ENCODE measurements at regions not wholly inside any gene's neighbourhood (a gene's known extent, or its start where the extent isn't known, plus 50 kb on each side); places are given as distances from the start of the nearest gene placed in this dataset.

GRCh38 chr10:21246178-21246577 is 279.3 kb downstream of the SKIDA1 start:
- no peaks in the 10 kb centered on the region for H3K27me3 ChIP-seq
- intact Hi-C loops (cut with DNase I; ENCODE audit: low total_unique reads) = no loop called here
- H3K4me1 ChIP-seq = no peaks in the 10 kb centered on the region
- H3K4me3 ChIP-seq = no peak overlapping the region
- no peak overlapping the region for H3K27ac ChIP-seq
- no peak for TF ChIP-seq POLR2A (IDR thresholded peaks at IDR 0.05)
- TF ChIP-seq CTCF (IDR thresholded peaks at IDR 0.05) = no peak
- no peak for TF ChIP-seq POLR2AphosphoS5 (IDR thresholded peaks at IDR 0.05)
- no peaks in the 10 kb centered on the region for H3K9me3 ChIP-seq
- DNase-seq (ENCODE audit: low spot score in 2 of 2) = no peak
- H3K36me3 ChIP-seq = no peaks in the 10 kb centered on the region

GRCh38 chr10:21243748-21244257 is 281.7 kb downstream of the SKIDA1 start:
- no peak overlapping the region for H3K4me3 ChIP-seq
- H3K27ac ChIP-seq = no peak overlapping the region
- no peaks in the 10 kb centered on the region for H3K27me3 ChIP-seq
- TF ChIP-seq POLR2AphosphoS5 (IDR thresholded peaks at IDR 0.05) (no peak), CTCF (IDR thresholded peaks at IDR 0.05) (no peak), POLR2A (IDR thresholded peaks at IDR 0.05) (no peak)
- H3K9me3 ChIP-seq = no peaks in the 10 kb centered on the region
- intact Hi-C loops (cut with DNase I; ENCODE audit: low total_unique reads) = no loop called here
- DNase-seq (ENCODE audit: low spot score in 2 of 2) = no peak
- H3K4me1 ChIP-seq = no peaks in the 10 kb centered on the region
- no peaks in the 10 kb centered on the region for H3K36me3 ChIP-seq

- no peak overlapping the region for H3K4me3 ChIP-seq
- H3K27me3 ChIP-seq = no peaks in the 10 kb centered on the region
- TF ChIP-seq POLR2AphosphoS5 (IDR thresholded peaks at IDR 0.05) = no peak
- TF ChIP-seq CTCF (IDR thresholded peaks at IDR 0.05) = no peak
- TF ChIP-seq POLR2A (IDR thresholded peaks at IDR 0.05) = no peak
- no peak for DNase-seq (ENCODE audit: low spot score in 2 of 2)
- H3K27ac ChIP-seq = no peak overlapping the region
- no peaks in the 10 kb centered on the region for H3K9me3 ChIP-seq
- H3K4me1 ChIP-seq = no peaks in the 10 kb centered on the region
- intact Hi-C loops (cut with DNase I; ENCODE audit: low total_unique reads) = no loop called here
- no peaks in the 10 kb centered on the region for H3K36me3 ChIP-seq
Observed at GRCh38 chr10:21242915-21243314, 282.6 kb downstream of the SKIDA1 start.

GRCh38 chr10:21238717-21239116 is 286.8 kb downstream of the SKIDA1 start:
- H3K4me3 ChIP-seq = no peak overlapping the region
- DNase-seq (ENCODE audit: low spot score in 2 of 2) = no peak
- no peak for TF ChIP-seq POLR2AphosphoS5 (IDR thresholded peaks at IDR 0.05)
- TF ChIP-seq POLR2A (IDR thresholded peaks at IDR 0.05) = no peak
- TF ChIP-seq CTCF (IDR thresholded peaks at IDR 0.05) = no peak
- H3K36me3 ChIP-seq = no peaks in the 10 kb centered on the region
- no peaks in the 10 kb centered on the region for H3K27me3 ChIP-seq
- H3K4me1 ChIP-seq = no peaks in the 10 kb centered on the region
- intact Hi-C loops (cut with DNase I; ENCODE audit: low total_unique reads) = no loop called here
- H3K27ac ChIP-seq = no peak overlapping the region
- H3K9me3 ChIP-seq = no peaks in the 10 kb centered on the region

GRCh38 chr10:21238044-21238443 is 287.4 kb downstream of the SKIDA1 start:
- Histone ChIP-seq H3K4me1 (no peaks in the 10 kb centered on the region), H3K4me3 (no peak overlapping the region), H3K9me3 (no peaks in the 10 kb centered on the region), H3K27me3 (no peaks in the 10 kb centered on the region), H3K36me3 (no peaks in the 10 kb centered on the region), H3K27ac (no peak overlapping the region)
- no peak for DNase-seq (ENCODE audit: low spot score in 2 of 2)
- TF ChIP-seq POLR2AphosphoS5 (IDR thresholded peaks at IDR 0.05) = no peak
- TF ChIP-seq CTCF (IDR thresholded peaks at IDR 0.05) = no peak
- TF ChIP-seq POLR2A (IDR thresholded peaks at IDR 0.05) = no peak
- intact Hi-C loops (cut with DNase I; ENCODE audit: low total_unique reads) = no loop called here

All from breast epithelium (tissue), 4 donors.